WI38 (cell line): ENCODE measurements at regions not wholly inside any gene's neighbourhood (a gene's known extent, or its start where the extent isn't known, plus 50 kb on each side); places are given as distances from the start of the nearest gene placed in this dataset.

Experiments
- H3K4me3 ChIP-seq: 2 replicates; pipeline ENCODE4 v1.5.1; 2011; ENCODE audit warnings: low read depth, mild to moderate bottlenecking, control low read depth, low read length
- CTCF ChIP-seq: IDR thresholded peaks from 2 replicates; pipeline ENCODE4 v1.5.1; 2012; ENCODE audit warnings: low read depth, mild to moderate bottlenecking, control low read depth, low read length

- no peak overlapping the region for H3K4me3 ChIP-seq
- no peak for TF ChIP-seq CTCF
Observed at GRCh38 chr20:52446421-52447224, 255.0 kb upstream of the ZFP64 start.

- no peak overlapping the region for H3K4me3 ChIP-seq
- TF ChIP-seq CTCF: no peak
Observed at GRCh38 chr20:52444455-52444854, 252.9 kb upstream of the ZFP64 start.

DNA sequence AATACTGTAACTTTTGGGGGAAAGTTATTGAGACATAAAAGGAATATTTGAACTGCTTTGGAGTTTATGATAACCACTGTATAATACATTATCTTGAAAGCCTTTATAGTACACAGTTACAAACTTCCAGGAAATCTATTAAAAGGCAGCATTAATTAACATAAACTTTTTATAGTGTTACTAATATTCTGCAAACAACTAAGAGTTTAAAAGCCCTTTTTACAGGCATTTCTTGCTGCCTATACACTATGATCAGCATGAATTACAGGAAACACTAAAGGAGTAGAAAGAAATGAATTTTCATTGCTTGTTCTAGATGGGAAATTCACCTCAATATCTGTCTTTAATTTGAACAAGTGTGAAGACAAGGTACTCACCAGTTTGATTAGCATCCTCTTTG, 252.3 kb upstream of the ZFP64 start:
- H3K4me3 ChIP-seq: no peak overlapping the region
- no peak for TF ChIP-seq CTCF

GRCh38 chr20:52441710-52442109, 250.1 kb upstream of the ZFP64 start:
- no peak for TF ChIP-seq CTCF

GRCh38 chr20:52439375-52439774, 247.8 kb upstream of the ZFP64 start:
- H3K4me3 ChIP-seq: no peak overlapping the region
- no peak for TF ChIP-seq CTCF

More at GRCh38 chr20:52441710-52442109, 250.1 kb upstream of the ZFP64 start:
- H3K4me3 ChIP-seq: no peak overlapping the region

DNA sequence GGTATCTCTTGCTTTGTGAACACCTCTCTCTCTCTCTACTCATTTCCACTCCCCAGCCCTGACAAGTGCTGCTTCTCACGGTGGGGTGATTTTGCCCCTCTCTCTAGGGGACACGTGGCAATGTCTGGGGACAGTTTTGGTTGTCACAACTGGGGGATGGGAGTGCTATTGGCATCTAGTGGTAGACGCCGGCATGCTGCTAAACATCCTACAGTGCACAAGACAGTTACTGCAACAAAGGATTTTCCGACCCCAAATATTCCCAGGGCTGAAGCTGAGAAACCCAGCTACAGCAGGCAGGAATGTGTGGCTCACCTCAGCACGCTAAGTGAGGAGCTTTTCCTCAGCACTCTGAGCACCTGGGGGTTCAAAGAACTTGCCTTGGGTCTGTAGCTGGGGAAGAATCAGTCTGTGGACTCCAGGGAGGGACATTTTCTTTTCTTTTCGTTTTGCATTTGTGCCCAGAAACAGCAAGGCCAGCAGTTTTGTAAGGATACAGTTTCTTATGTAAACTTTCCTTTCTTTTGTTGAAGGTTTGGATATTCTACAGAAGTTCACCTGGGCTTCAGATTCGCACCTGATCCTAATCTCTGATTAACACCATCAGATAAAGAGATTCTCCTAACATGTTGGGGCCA, 246.9 kb upstream of the ZFP64 start:
- no peak overlapping the region for H3K4me3 ChIP-seq
- TF ChIP-seq CTCF: no peak

DNA sequence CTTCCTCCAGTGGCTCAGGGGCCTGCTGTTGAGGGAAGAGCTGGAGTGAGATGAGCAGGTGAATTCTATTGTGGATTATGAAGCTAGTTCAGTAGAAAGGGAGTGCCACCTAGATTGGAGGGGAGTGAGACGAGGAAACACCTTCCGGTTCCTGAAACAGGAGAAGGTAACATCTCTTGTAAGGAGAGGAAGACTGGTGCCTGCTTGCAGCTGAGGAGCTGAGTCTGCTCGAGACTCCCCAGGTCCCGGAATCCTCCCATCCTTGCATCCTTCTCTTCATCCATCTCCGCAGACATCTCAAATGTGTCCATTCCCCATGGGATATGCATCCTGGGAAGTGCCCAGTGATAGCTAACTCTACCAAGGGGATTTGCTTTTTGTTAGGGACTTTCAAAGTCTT, 242.9 kb upstream of the ZFP64 start:
- no peak for TF ChIP-seq CTCF
- H3K4me3 ChIP-seq: no peak overlapping the region
